Hepatocyte (in vitro differentiated cells): ENCODE measurements at regions not wholly inside any gene's neighbourhood (a gene's known extent, or its start where the extent isn't known, plus 50 kb on each side); places are given as distances from the start of the nearest gene placed in this dataset.
A peak's percentile ranks its signal among the peaks of the same experiment; 100 is the strongest.

ENCODE experiments used
- DNase-seq: peaks from one replicate; pipeline ENCODE4 v3.0.0-alpha.2; 2016; ENCODE audit warnings: low spot score
- H2AFZ ChIP-seq: fragments of 200-600 bp; sonication (generic); 2 replicates; pipeline ENCODE4 v1.6.0; 2016; ENCODE audit warnings: antibody characterized with exemption, mild to moderate bottlenecking
- H3K27ac ChIP-seq: fragments of 200-600 bp; sonication (generic); 2 replicates; pipeline ENCODE4 v1.5.1; 2016; ENCODE audit warnings: mild to moderate bottlenecking
- H3K27me3 ChIP-seq: fragments of 200-600 bp; sonication (generic); 2 replicates; pipeline ENCODE4 v1.6.1; 2016
- H3K36me3 ChIP-seq: fragments of 200-600 bp; sonication (generic); replicated peaks from 2 replicates; pipeline ENCODE4 v1.5.1; 2016; ENCODE audit warnings: low read depth; ENCODE audit not compliant: insufficient read depth
- H3K4me1 ChIP-seq: fragments of 200-600 bp; sonication (generic); 2 replicates; pipeline ENCODE4 v1.5.1; 2016; ENCODE audit warnings: mild to moderate bottlenecking, moderate library complexity; ENCODE audit not compliant: insufficient read depth
- H3K4me2 ChIP-seq: fragments of 200-600 bp; sonication (generic); 2 replicates; pipeline ENCODE4 v1.6.0; 2016
- H3K4me3 ChIP-seq: fragments of 200-600 bp; sonication (generic); 2 replicates; pipeline ENCODE4 v1.5.1; 2016; ENCODE audit warnings: mild to moderate bottlenecking
- H3K79me2 ChIP-seq: fragments of 200-600 bp; sonication (generic); 2 replicates; pipeline ENCODE4 v1.6.0; 2017; ENCODE audit warnings: mild to moderate bottlenecking
- H3K9me2 ChIP-seq: fragments of 200-600 bp; sonication (generic); replicated peaks from 2 replicates; pipeline ENCODE4 v1.6.0; 2017; ENCODE audit warnings: mild to moderate bottlenecking; ENCODE audit not compliant: insufficient read depth
- H3K9me3 ChIP-seq: fragments of 200-600 bp; sonication (generic); 2 replicates; pipeline ENCODE4 v1.5.1; 2016; ENCODE audit warnings: low read depth, mild to moderate bottlenecking
- H4K20me1 ChIP-seq: fragments of 200-600 bp; sonication (generic); 2 replicates; pipeline ENCODE4 v1.6.0; 2016; ENCODE audit warnings: mild to moderate bottlenecking; ENCODE audit not compliant: insufficient read depth, poor library complexity, severe bottlenecking
- CTCF ChIP-seq: fragments of 200-600 bp; sonication (generic); IDR thresholded peaks from 2 replicates; pipeline ENCODE4 v1.5.1; 2016; ENCODE audit warnings: antibody characterized with exemption, mild to moderate bottlenecking; ENCODE audit not compliant: poor library complexity
- EZH2 ChIP-seq: fragments of 200-600 bp; sonication (generic); IDR thresholded peaks from 2 replicates; pipeline ENCODE4 v1.6.1; 2016; ENCODE audit warnings: antibody characterized with exemption, mild to moderate bottlenecking, borderline replicate concordance
- EZH2phosphoT487 ChIP-seq: fragments of 200-600 bp; sonication (generic); IDR thresholded peaks from one replicate; pipeline ENCODE4 v1.6.1; 2018; ENCODE audit warnings: antibody characterized with exemption, mild to moderate bottlenecking, low read depth, moderate library complexity; ENCODE audit not compliant: unreplicated experiment, severe bottlenecking
- WGBS: methylation state at CpG from one replicate; pipeline ENCODE4 v1.1.6; 2016; ENCODE audit warnings: low lambda C conversion rate; ENCODE audit errors: missing lambda C conversion rate; 5-methylcytosine and 5-hydroxymethylcytosine counted together

- no peak overlapping the region for H3K27ac ChIP-seq
- H4K20me1 ChIP-seq: no peaks in the 10 kb centered on the region
- no peaks in the 10 kb centered on the region for H3K9me3 ChIP-seq
- no peak for TF ChIP-seq EZH2
- TF ChIP-seq EZH2phosphoT487: no peak
- TF ChIP-seq CTCF: no peak
- no peak overlapping the region for H3K4me3 ChIP-seq
- H3K79me2 ChIP-seq: no peaks in the 10 kb centered on the region
- H3K27me3 ChIP-seq: no peaks in the 10 kb centered on the region
- H3K36me3 ChIP-seq: no peaks in the 10 kb centered on the region
- peak; percentile 28 for DNase-seq
- no peak overlapping the region for H2AFZ ChIP-seq
- peak overlapping the region; percentile 3 for H3K4me2 ChIP-seq
- H3K9me2 ChIP-seq: no peaks in the 10 kb centered on the region
- WGBS: 93% methylated on average over 6 of the region's 6 CpGs
- H3K4me1 ChIP-seq: peaks cover 38% of the 10 kb centered on the region
Measured at GRCh38 chr2:145755019-145755837, 1235.3 kb upstream of the ZEB2 start.

GRCh38 chr2:145753966-145754365, 1234.0 kb upstream of the ZEB2 start:
- WGBS: 51% methylated on average over 3 of the region's 3 CpGs
- H3K27ac ChIP-seq: no peak overlapping the region

DNA sequence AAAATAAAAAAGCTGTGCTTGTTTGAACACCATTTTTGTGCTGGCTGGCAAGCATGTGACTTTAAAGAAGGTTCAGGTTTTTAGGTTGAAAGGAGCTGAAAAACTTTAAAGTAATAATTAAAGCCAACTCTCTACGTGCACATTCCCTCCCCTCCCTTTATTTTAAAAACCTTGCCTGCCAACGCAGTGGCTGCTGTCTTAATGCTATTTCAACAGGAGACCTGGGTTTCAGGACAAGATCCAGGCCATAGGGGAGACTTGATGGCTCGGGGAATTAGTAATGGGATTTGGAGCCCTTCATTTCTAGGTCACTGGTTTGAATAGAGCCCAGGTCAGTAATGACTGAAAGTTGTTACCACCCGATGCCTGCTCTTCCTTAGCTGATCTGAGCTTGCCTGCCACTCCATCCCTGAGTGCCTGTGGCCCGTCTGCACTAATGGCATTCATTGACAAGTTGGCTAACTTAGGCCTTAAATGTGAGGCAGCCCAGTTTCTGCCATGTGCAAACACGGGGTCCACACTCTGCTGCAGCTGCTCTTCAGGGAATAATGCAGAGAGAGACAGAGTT, 1233.2 kb upstream of the ZEB2 start:
- Histone ChIP-seq H3K4me1 (peaks cover 36% of the 10 kb centered on the region), H3K36me3 (no peaks in the 10 kb centered on the region), H3K9me3 (no peaks in the 10 kb centered on the region), H3K4me3 (no peak overlapping the region), H3K9me2 (no peaks in the 10 kb centered on the region), H3K4me2 (peak overlapping the region; percentile 12), H3K27ac (peak overlapping the region; percentile 12), H3K79me2 (no peaks in the 10 kb centered on the region), H4K20me1 (no peaks in the 10 kb centered on the region), H3K27me3 (no peaks in the 10 kb centered on the region), H2AFZ (no peak overlapping the region)
- WGBS: 70% methylated on average over 6 of the region's 6 CpGs
- DNase-seq: no peak
- TF ChIP-seq EZH2phosphoT487 (no peak), EZH2 (no peak), CTCF (no peak)

More at GRCh38 chr2:145753966-145754365, 1234.0 kb upstream of the ZEB2 start:
- H3K36me3 ChIP-seq: no peaks in the 10 kb centered on the region
- no peaks in the 10 kb centered on the region for H3K9me2 ChIP-seq
- H3K9me3 ChIP-seq: no peaks in the 10 kb centered on the region
- H3K27me3 ChIP-seq: no peaks in the 10 kb centered on the region
- DNase-seq: no peak
- H3K79me2 ChIP-seq: no peaks in the 10 kb centered on the region
- H4K20me1 ChIP-seq: no peaks in the 10 kb centered on the region
- TF ChIP-seq EZH2 (no peak), CTCF (no peak), EZH2phosphoT487 (no peak)
- H3K4me1 ChIP-seq: peaks cover 36% of the 10 kb centered on the region
- no peak overlapping the region for H3K4me3 ChIP-seq
- no peak overlapping the region for H2AFZ ChIP-seq
- H3K4me2 ChIP-seq: no peak overlapping the region
